GM21737 (cell line): ENCODE measurements at regions not wholly inside any gene's neighbourhood (a gene's known extent, or its start where the extent isn't known, plus 50 kb on each side); places are given as distances from the start of the nearest gene placed in this dataset.

Experiments used
- ATAC-seq: cut with Tn5 transposase; IDR thresholded peaks from one replicate; pipeline ENCODE4 v1.9.1; 2021; ENCODE audit warnings: mild to moderate bottlenecking, moderate library complexity; ENCODE audit not compliant: unreplicated experiment

- ATAC-seq = no peak
Measured at GRCh38 chr12:90333939-90334338, 621.0 kb downstream of the CCER1 start.

GRCh38 chr12:90333424-90333823 lies 621.6 kb downstream of the CCER1 start:
- no peak for ATAC-seq

GRCh38 chr12:90331821-90332220 lies 623.2 kb downstream of the CCER1 start:
- ATAC-seq = no peak

- no peak for ATAC-seq
Measured at GRCh38 chr12:90331262-90331661, 622.6 kb upstream of the ATP2B1 start.

GRCh38 chr12:90327793-90328743 lies 619.4 kb upstream of the ATP2B1 start:
- ATAC-seq = no peak

GRCh38 chr12:90323217-90323616 lies 614.6 kb upstream of the ATP2B1 start:
- no peak for ATAC-seq

- no peak for ATAC-seq
Measured at GRCh38 chr12:90322006-90322405, 613.4 kb upstream of the ATP2B1 start.

- ATAC-seq = no peak
Measured at GRCh38 chr12:90321369-90321768, 612.7 kb upstream of the ATP2B1 start.

- no peak for ATAC-seq
Measured at GRCh38 chr12:90311561-90311960, 602.9 kb upstream of the ATP2B1 start.

GRCh38 chr12:90305379-90305778 lies 596.7 kb upstream of the ATP2B1 start:
- ATAC-seq = no peak

- ATAC-seq = no peak
Measured at GRCh38 chr12:90304231-90304630, 595.6 kb upstream of the ATP2B1 start.

- ATAC-seq = no peak
Measured at GRCh38 chr12:90303771-90304170, 595.1 kb upstream of the ATP2B1 start.

- ATAC-seq = no peak
Measured at GRCh38 chr12:90301561-90302133, 593.0 kb upstream of the ATP2B1 start.

GRCh38 chr12:90301095-90301494 lies 592.5 kb upstream of the ATP2B1 start:
- no peak for ATAC-seq

GRCh38 chr12:90299666-90300065 lies 591.0 kb upstream of the ATP2B1 start:
- ATAC-seq = peak; percentile 14

- ATAC-seq = peak; percentile 98
Measured at GRCh38 chr12:90299121-90299520, 590.5 kb upstream of the ATP2B1 start.

GRCh38 chr12:90298289-90298948 lies 589.8 kb upstream of the ATP2B1 start:
- no peak for ATAC-seq

- no peak for ATAC-seq
Measured at GRCh38 chr12:90295858-90296257, 587.2 kb upstream of the ATP2B1 start.

- ATAC-seq = no peak
Measured at GRCh38 chr12:90292183-90292582, 583.5 kb upstream of the ATP2B1 start.

GRCh38 chr12:90290980-90291975 lies 582.6 kb upstream of the ATP2B1 start:
- no peak for ATAC-seq

- no peak for ATAC-seq
Measured at GRCh38 chr12:90287585-90287984, 578.9 kb upstream of the ATP2B1 start.
